ENCODE measurements at regions not wholly inside any gene's neighbourhood (a gene's known extent, or its start where the extent isn't known, plus 50 kb on each side); places are given as distances from the start of the nearest gene placed in this dataset.
"Not testable (repeated sequence)": the region's sequence is repeated elsewhere in the genome, so short reads cannot be mapped to it uniquely, and the experiment has no call there.

GRCh38 chr16:9603316-9603715 is 511.9 kb downstream of the HAPSTR1 start:
- peak in 1 of 4 donors; percentile 2 for DNase-seq (ENCODE audit: low read depth in 4 of 4, low spot score in 3 of 4)

- DNase-seq (ENCODE audit: low read depth in 4 of 4, low spot score in 3 of 4): no peak
Measured at GRCh38 chr16:9607515-9608230, 516.2 kb downstream of the HAPSTR1 start.

GRCh38 chr16:9610727-9611126 is 519.3 kb downstream of the HAPSTR1 start:
- no peak for DNase-seq (ENCODE audit: low read depth in 4 of 4, low spot score in 3 of 4)

- DNase-seq (ENCODE audit: low read depth in 4 of 4, low spot score in 3 of 4): no peak
Measured at GRCh38 chr16:9612267-9612666, 520.8 kb downstream of the HAPSTR1 start.

GRCh38 chr16:9614389-9614788 is 522.9 kb downstream of the HAPSTR1 start:
- no peak for DNase-seq (ENCODE audit: low read depth in 4 of 4, low spot score in 3 of 4)

- no peak for DNase-seq (ENCODE audit: low read depth in 4 of 4, low spot score in 3 of 4)
Measured at GRCh38 chr16:9622268-9622667, 530.8 kb downstream of the HAPSTR1 start.

- no peak for DNase-seq (ENCODE audit: low read depth in 4 of 4, low spot score in 3 of 4)
Measured at GRCh38 chr16:9625122-9625521, 533.7 kb downstream of the HAPSTR1 start.

GRCh38 chr16:9627427-9627826 is 536.0 kb downstream of the HAPSTR1 start:
- no peak for DNase-seq (ENCODE audit: low read depth in 4 of 4, low spot score in 3 of 4)

GRCh38 chr16:9630119-9630518 is 538.7 kb downstream of the HAPSTR1 start:
- DNase-seq (ENCODE audit: low read depth in 4 of 4, low spot score in 3 of 4): no peak

- no peak for DNase-seq (ENCODE audit: low read depth in 4 of 4, low spot score in 3 of 4)
Measured at GRCh38 chr16:9630985-9631384, 539.5 kb downstream of the HAPSTR1 start.

- no peak for DNase-seq (ENCODE audit: low read depth in 4 of 4, low spot score in 3 of 4)
Measured at GRCh38 chr16:9633844-9634243, 542.4 kb downstream of the HAPSTR1 start.

- not testable (repeated sequence) for DNase-seq (ENCODE audit: low read depth in 4 of 4, low spot score in 3 of 4)
Measured at GRCh38 chr16:9635150-9635720, 543.8 kb downstream of the HAPSTR1 start.

- DNase-seq (ENCODE audit: low read depth in 4 of 4, low spot score in 3 of 4): no peak
Measured at GRCh38 chr16:9644258-9644657, 538.0 kb downstream of the GRIN2A start.

- DNase-seq (ENCODE audit: low read depth in 4 of 4, low spot score in 3 of 4): no peak
Measured at GRCh38 chr16:9645911-9646310, 536.3 kb downstream of the GRIN2A start.

- DNase-seq (ENCODE audit: low read depth in 4 of 4, low spot score in 3 of 4): no peak
Measured at GRCh38 chr16:9647981-9648701, 534.1 kb downstream of the GRIN2A start.

- DNase-seq (ENCODE audit: low read depth in 4 of 4, low spot score in 3 of 4): peak in 1 of 4 donors; percentile 5
Measured at GRCh38 chr16:9650284-9650683, 531.9 kb downstream of the GRIN2A start.

- no peak for DNase-seq (ENCODE audit: low read depth in 4 of 4, low spot score in 3 of 4)
Measured at GRCh38 chr16:9655051-9655450, 527.2 kb downstream of the GRIN2A start.

- no peak for DNase-seq (ENCODE audit: low read depth in 4 of 4, low spot score in 3 of 4)
Measured at GRCh38 chr16:9657641-9658040, 524.6 kb downstream of the GRIN2A start.

- DNase-seq (ENCODE audit: low read depth in 4 of 4, low spot score in 3 of 4): no peak
Measured at GRCh38 chr16:9658164-9658563, 524.1 kb downstream of the GRIN2A start.

GRCh38 chr16:9658586-9658985 is 523.6 kb downstream of the GRIN2A start:
- no peak for DNase-seq (ENCODE audit: low read depth in 4 of 4, low spot score in 3 of 4)

GRCh38 chr16:9660898-9661297 is 521.3 kb downstream of the GRIN2A start:
- no peak for DNase-seq (ENCODE audit: low read depth in 4 of 4, low spot score in 3 of 4)
